CD8-positive, alpha-beta memory T cell (primary cell): ENCODE measurements at regions not wholly inside any gene's neighbourhood (a gene's known extent, or its start where the extent isn't known, plus 50 kb on each side); places are given as distances from the start of the nearest gene placed in this dataset.

Source experiments
- CTCF ChIA-PET: fragments of 350-600 bp; sonication (Branson Sonifier 250); formaldehyde crosslinking; loops from one replicate; lab custom pipeline; 2021; ENCODE audit warnings: antibody characterized with exemption; lab: Charles Lee
- POLR2A ChIA-PET: fragments of 350-600 bp; sonication (Branson Sonifier 250); formaldehyde crosslinking; loops from one replicate; lab custom pipeline; 2021; ENCODE audit warnings: antibody characterized with exemption; lab: Charles Lee
- DNase-seq, 5 donors: peaks; one replicate each; pipeline versions ENCODE4 v3.0.0 to v3.0.0-alpha.2; 2020 to 2022; ENCODE audit warnings: mixed read lengths in 1 of 5
- H3K27ac ChIP-seq: one replicate; pipeline ENCODE4 v1.7.0; 2013; ENCODE audit warnings: low read depth, mild to moderate bottlenecking, low read length, moderate library complexity
- H3K27me3 ChIP-seq: 2 replicates; pipeline ENCODE4 v1.7.0; 2013; ENCODE audit warnings: low read length, mild to moderate bottlenecking; ENCODE audit not compliant: insufficient read depth, poor library complexity, severe bottlenecking
- H3K36me3 ChIP-seq: 2 replicates; pipeline ENCODE4 v1.7.0; 2013; ENCODE audit warnings: mild to moderate bottlenecking, low read length, moderate library complexity; ENCODE audit not compliant: insufficient read depth
- H3K4me1 ChIP-seq: 2 replicates; pipeline ENCODE4 v1.7.0; 2013; ENCODE audit warnings: mild to moderate bottlenecking, low read length, moderate library complexity; ENCODE audit not compliant: insufficient read depth
- H3K4me3 ChIP-seq: 2 replicates; pipeline ENCODE4 v1.7.0; 2013; ENCODE audit warnings: mild to moderate bottlenecking, low read length
- H3K9me3 ChIP-seq: 2 replicates; pipeline ENCODE4 v1.7.0; 2013; ENCODE audit warnings: mild to moderate bottlenecking, low read length
- H3K27ac Mint-ChIP-seq, 8 donors: one replicate each; pipeline ENCODE4 v1.8.0; 2020 to 2021; ENCODE audit warnings: mixed read lengths in 8 of 8, mild to moderate bottlenecking in 6 of 8, inconsistent platforms in 3 of 8, moderate library complexity in 3 of 8
- H3K27me3 Mint-ChIP-seq, 2 donors: one replicate each; pipeline ENCODE4 v1.8.0; 2020 to 2021; ENCODE audit warnings: mixed read lengths in 2 of 2, mild to moderate bottlenecking in 1 of 2, moderate library complexity in 1 of 2
- H3K36me3 Mint-ChIP-seq, 3 donors: one replicate each; pipeline ENCODE4 v1.8.0; 2020 to 2021; ENCODE audit warnings: mixed read lengths in 3 of 3, inconsistent platforms in 1 of 3, mild to moderate bottlenecking in 1 of 3
- H3K4me1 Mint-ChIP-seq, 3 donors: one replicate each; pipeline ENCODE4 v1.8.0; 2020 to 2021; ENCODE audit warnings: mixed read lengths in 3 of 3, inconsistent platforms in 1 of 3, mild to moderate bottlenecking in 1 of 3
- H3K4me3 Mint-ChIP-seq, 7 donors: one replicate each; pipeline ENCODE4 v1.8.0; 2020 to 2021; ENCODE audit warnings: mixed read lengths in 7 of 7, mild to moderate bottlenecking in 6 of 7, moderate library complexity in 4 of 7, inconsistent platforms in 2 of 7
- H3K9me3 Mint-ChIP-seq, 5 donors: one replicate each; pipeline ENCODE4 v1.8.0; 2020 to 2022; ENCODE audit warnings: mixed read lengths in 5 of 5, mild to moderate bottlenecking in 3 of 5, moderate library complexity in 2 of 5, inconsistent platforms in 1 of 5

DNA sequence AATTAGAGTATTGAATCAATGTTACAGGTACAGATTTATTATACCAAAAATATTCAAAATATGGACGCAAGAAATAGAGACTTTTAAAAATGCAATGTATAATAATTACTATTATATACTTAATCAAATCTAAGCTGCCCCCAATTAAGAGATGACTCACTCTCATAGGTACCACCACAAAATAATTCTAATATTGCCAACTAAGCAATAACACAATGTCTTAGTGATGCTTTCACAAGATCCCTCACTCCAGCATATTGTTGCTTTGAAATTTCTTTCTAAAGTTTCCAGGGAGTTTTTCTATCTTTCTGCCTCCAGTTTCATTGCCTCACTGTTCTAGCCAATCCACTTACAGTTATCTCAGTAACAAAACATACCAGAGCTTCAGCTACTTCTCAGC lies 270.0 kb upstream of the PABPC4L start:
- no peaks in the 10 kb centered on the region for H3K27me3 Mint-ChIP-seq
- no peak overlapping the region for H3K27ac Mint-ChIP-seq
- Histone ChIP-seq H3K27me3 (no peaks in the 10 kb centered on the region), H3K9me3 (no peaks in the 10 kb centered on the region), H3K4me3 (no peak overlapping the region), H3K36me3 (no peaks in the 10 kb centered on the region), H3K4me1 (no peaks in the 10 kb centered on the region), H3K27ac (no peak overlapping the region)
- ChIA-PET POLR2A (no interaction called here), CTCF (no interaction called here)
- H3K9me3 Mint-ChIP-seq: peaks cover 6 to 24% (median 13%) of the 10 kb centered on the region in 5 donors
- no peaks in the 10 kb centered on the region for H3K4me1 Mint-ChIP-seq
- no peak overlapping the region for H3K4me3 Mint-ChIP-seq
- no peak for DNase-seq
- no peaks in the 10 kb centered on the region for H3K36me3 Mint-ChIP-seq

DNA sequence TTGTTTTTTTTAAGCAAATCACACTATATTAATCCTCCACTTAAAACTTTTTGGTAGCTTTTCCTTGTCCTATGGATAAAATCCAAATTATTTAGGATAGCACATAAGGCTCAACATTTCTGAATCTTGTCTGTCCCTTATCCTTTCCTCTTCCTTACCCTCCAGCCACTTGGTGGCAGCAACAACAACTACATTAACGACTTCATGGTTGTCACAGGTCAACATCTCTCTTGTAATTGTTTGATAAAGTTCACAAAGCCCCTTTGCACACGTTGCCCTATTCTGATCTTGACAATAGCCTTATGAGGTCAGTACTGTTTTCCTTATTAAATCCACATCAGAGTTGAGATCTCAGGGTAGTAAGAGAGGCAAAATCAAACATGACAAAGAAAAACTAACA lies 269.0 kb upstream of the PABPC4L start:
- Histone ChIP-seq H3K9me3 (no peaks in the 10 kb centered on the region), H3K4me3 (no peak overlapping the region), H3K27ac (no peak overlapping the region), H3K4me1 (no peaks in the 10 kb centered on the region), H3K36me3 (no peaks in the 10 kb centered on the region), H3K27me3 (no peaks in the 10 kb centered on the region)
- Mint-ChIP-seq H3K4me3 (no peak overlapping the region), H3K9me3 (peaks cover 5 to 29% (median 10%) of the 10 kb centered on the region in 5 donors), H3K27me3 (no peaks in the 10 kb centered on the region), H3K4me1 (no peaks in the 10 kb centered on the region), H3K27ac (no peak overlapping the region), H3K36me3 (no peaks in the 10 kb centered on the region)
- ChIA-PET POLR2A (no interaction called here), CTCF (no interaction called here)
- DNase-seq: no peak

DNA sequence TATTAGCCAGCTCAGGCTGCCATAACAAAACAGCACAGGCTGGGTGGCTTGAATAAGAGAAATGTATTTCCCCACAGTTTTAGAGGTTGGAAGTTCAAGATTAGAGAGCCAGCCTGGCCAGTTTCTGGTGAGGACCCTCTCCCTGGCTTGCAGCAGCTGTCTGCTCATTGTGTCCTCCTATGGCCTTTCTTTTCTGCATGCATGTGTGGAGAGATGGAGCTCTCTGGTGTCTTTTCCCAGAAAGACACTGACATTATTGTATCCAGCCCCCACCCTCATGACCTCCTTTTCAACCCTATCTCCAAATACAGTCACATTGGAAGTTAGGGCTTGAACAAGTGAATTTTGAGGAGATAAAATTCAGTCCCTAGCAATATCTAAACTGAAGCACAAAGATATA lies 263.8 kb upstream of the PABPC4L start:
- H3K4me3 Mint-ChIP-seq: no peak overlapping the region
- Histone ChIP-seq H3K27ac (no peak overlapping the region), H3K4me3 (no peak overlapping the region), H3K27me3 (no peaks in the 10 kb centered on the region), H3K9me3 (no peaks in the 10 kb centered on the region), H3K4me1 (no peaks in the 10 kb centered on the region), H3K36me3 (no peaks in the 10 kb centered on the region)
- peaks cover 0 to 26% (median 4%) of the 10 kb centered on the region in 5 donors for H3K9me3 Mint-ChIP-seq
- DNase-seq: no peak
- H3K4me1 Mint-ChIP-seq: no peaks in the 10 kb centered on the region
- CTCF ChIA-PET: no interaction called here
- no peak overlapping the region for H3K27ac Mint-ChIP-seq
- no peaks in the 10 kb centered on the region for H3K27me3 Mint-ChIP-seq
- POLR2A ChIA-PET: no interaction called here
- H3K36me3 Mint-ChIP-seq: no peaks in the 10 kb centered on the region

DNA sequence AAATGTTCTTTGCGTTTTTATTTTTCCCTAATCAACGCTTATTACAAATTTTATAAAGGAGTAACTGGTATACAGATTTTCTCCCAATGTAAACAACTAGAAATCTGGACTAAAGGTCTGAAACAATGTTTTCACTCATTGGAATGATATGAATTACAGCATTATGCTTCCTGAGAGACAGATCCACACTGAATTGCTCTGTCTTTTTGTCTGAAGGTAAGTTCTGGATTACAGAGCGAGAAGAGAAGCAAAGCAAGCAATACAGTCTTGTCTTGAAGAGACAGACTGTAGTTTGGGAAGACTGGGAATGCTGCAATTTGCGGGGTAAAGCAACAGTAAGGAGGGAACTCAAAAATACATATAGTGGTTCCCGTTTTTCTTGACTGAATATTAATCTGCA lies 262.2 kb upstream of the PABPC4L start:
- Mint-ChIP-seq H3K36me3 (no peaks in the 10 kb centered on the region), H3K27ac (no peak overlapping the region), H3K4me1 (no peaks in the 10 kb centered on the region), H3K27me3 (no peaks in the 10 kb centered on the region), H3K4me3 (no peak overlapping the region), H3K9me3 (peaks cover 4 to 26% (median 6%) of the 10 kb centered on the region in 5 donors)
- Histone ChIP-seq H3K4me1 (no peaks in the 10 kb centered on the region), H3K27me3 (no peaks in the 10 kb centered on the region), H3K27ac (no peak overlapping the region), H3K9me3 (no peaks in the 10 kb centered on the region), H3K36me3 (no peaks in the 10 kb centered on the region), H3K4me3 (no peak overlapping the region)
- DNase-seq: no peak
- CTCF ChIA-PET: no interaction called here
- POLR2A ChIA-PET: no interaction called here

DNA sequence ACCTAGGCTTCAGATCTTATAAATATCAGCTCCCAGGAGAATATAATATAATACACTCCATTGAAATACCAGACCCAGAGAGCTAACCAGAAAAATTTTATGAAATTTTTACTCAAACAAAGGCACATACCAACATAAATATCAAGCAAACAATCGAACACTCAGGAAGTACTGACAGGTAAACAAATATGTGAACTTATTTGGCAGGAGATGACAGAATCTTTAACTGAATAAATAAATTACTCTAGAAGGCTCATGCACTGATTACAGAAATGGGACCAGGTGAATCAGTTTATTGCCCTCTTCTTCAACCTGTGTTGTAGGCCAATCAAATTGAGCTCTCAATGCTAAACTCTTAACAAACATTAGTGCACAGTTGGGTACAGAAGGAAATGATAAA lies 225.2 kb upstream of the PABPC4L start:
- ChIA-PET CTCF (no interaction called here), POLR2A (no interaction called here)
- peaks cover 3 to 16% (median 9%) of the 10 kb centered on the region in 5 donors for H3K9me3 Mint-ChIP-seq
- Histone ChIP-seq H3K27ac (no peak overlapping the region), H3K36me3 (no peaks in the 10 kb centered on the region), H3K4me1 (no peaks in the 10 kb centered on the region), H3K4me3 (no peak overlapping the region), H3K9me3 (no peaks in the 10 kb centered on the region), H3K27me3 (no peaks in the 10 kb centered on the region)
- H3K4me1 Mint-ChIP-seq: no peaks in the 10 kb centered on the region
- no peak overlapping the region for H3K4me3 Mint-ChIP-seq
- no peak overlapping the region for H3K27ac Mint-ChIP-seq
- DNase-seq: no peak
- no peaks in the 10 kb centered on the region for H3K27me3 Mint-ChIP-seq
- no peaks in the 10 kb centered on the region for H3K36me3 Mint-ChIP-seq

DNA sequence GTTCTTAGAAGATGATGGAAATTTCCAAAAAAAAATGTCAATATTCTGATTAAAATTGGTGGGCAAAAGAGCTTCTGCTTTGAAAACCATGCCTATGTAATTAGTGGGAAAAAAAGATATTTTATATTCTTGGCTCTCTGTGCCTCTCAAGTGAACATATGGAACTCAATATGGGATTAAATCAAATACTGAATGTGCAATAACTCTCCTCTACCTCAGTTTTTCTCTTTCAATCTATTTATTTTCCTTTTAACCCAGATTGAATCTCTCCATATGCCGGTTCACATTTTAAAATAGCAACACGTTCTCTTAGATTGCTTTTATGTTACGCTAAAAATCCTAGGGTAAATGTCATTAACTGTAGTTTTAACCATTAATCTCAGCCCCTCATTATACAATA lies 224.2 kb upstream of the PABPC4L start:
- POLR2A ChIA-PET: no interaction called here
- H3K36me3 Mint-ChIP-seq: no peaks in the 10 kb centered on the region
- H3K4me3 ChIP-seq: no peak overlapping the region
- no peaks in the 10 kb centered on the region for H3K36me3 ChIP-seq
- H3K9me3 ChIP-seq: no peaks in the 10 kb centered on the region
- CTCF ChIA-PET: no interaction called here
- no peaks in the 10 kb centered on the region for H3K27me3 Mint-ChIP-seq
- no peak overlapping the region for H3K27ac ChIP-seq
- DNase-seq: no peak
- H3K4me3 Mint-ChIP-seq: no peak overlapping the region
- peaks cover 3 to 17% (median 6%) of the 10 kb centered on the region in 5 donors for H3K9me3 Mint-ChIP-seq
- no peaks in the 10 kb centered on the region for H3K27me3 ChIP-seq
- no peaks in the 10 kb centered on the region for H3K4me1 Mint-ChIP-seq
- H3K4me1 ChIP-seq: no peaks in the 10 kb centered on the region
- no peak overlapping the region for H3K27ac Mint-ChIP-seq

DNA sequence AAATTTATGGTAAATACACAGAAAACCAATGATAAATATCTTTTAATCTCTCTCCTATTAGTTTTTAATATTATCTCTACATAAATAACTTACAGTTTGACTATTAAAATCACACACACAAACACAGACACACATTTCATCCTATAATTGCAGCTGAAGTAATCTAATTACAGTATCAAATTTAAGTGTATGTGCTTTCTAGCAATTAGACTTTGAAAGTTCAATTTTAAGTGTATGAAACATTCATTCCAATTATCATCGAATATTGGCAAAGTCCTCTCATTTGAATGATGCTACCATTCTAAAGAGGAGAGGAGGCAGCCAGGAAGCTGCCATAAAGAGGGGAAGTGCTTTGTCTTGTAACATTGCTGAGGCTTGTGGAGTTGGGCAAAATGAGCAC lies 221.2 kb upstream of the PABPC4L start:
- Mint-ChIP-seq H3K27ac (no peak overlapping the region), H3K36me3 (no peaks in the 10 kb centered on the region), H3K4me1 (no peaks in the 10 kb centered on the region), H3K9me3 (peaks cover 4 to 25% (median 8%) of the 10 kb centered on the region in 5 donors), H3K4me3 (no peak overlapping the region), H3K27me3 (no peaks in the 10 kb centered on the region)
- H3K4me3 ChIP-seq: no peak overlapping the region
- ChIA-PET CTCF (no interaction called here), POLR2A (no interaction called here)
- no peaks in the 10 kb centered on the region for H3K9me3 ChIP-seq
- no peaks in the 10 kb centered on the region for H3K4me1 ChIP-seq
- no peaks in the 10 kb centered on the region for H3K36me3 ChIP-seq
- H3K27ac ChIP-seq: no peak overlapping the region
- no peak for DNase-seq
- no peaks in the 10 kb centered on the region for H3K27me3 ChIP-seq

DNA sequence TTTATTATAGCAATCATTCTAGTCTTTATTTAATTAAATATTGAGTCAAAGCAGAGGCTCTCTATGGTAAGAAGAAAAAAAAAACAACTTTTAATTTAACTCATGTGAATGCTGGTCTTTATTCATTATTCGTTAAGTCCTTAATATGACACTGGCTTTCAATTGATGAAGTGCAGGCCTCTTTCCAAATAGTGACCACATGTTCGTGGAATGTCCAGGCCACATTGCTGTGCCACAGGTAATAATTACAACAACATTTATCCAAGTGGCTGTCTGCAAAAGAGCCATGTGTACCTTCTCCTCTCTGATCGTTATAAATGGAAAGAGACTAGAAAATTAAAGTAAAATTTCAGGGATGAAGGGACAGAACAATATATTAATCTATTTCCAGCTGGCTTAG lies 220.1 kb upstream of the PABPC4L start:
- Mint-ChIP-seq H3K4me1 (no peaks in the 10 kb centered on the region), H3K36me3 (no peaks in the 10 kb centered on the region), H3K4me3 (no peak overlapping the region), H3K27me3 (no peaks in the 10 kb centered on the region), H3K9me3 (peaks cover under 1 to 23% (median 8%) of the 10 kb centered on the region in 5 donors), H3K27ac (no peak overlapping the region)
- Histone ChIP-seq H3K4me1 (no peaks in the 10 kb centered on the region), H3K9me3 (no peaks in the 10 kb centered on the region), H3K27ac (no peak overlapping the region), H3K4me3 (no peak overlapping the region), H3K36me3 (no peaks in the 10 kb centered on the region), H3K27me3 (no peaks in the 10 kb centered on the region)
- ChIA-PET CTCF (no interaction called here), POLR2A (no interaction called here)
- no peak for DNase-seq

DNA sequence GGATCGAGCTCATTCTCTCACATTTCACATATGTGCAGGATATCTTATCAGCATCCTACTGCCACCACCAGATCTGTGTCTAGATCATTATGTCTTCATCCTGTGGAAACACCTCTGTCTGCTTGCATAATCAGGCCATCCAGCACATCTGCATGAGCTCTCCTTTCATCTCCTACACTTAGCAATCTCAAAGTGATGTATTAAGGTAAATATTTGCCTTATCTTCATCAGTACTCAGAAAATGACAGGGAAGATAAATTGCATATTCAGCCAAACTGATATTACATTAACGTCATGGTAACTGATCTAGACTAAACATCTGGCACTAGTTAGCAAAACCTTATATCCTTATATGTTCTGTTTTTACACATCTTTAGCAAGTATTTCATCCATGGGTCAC lies 207.3 kb upstream of the PABPC4L start:
- H3K36me3 ChIP-seq: no peaks in the 10 kb centered on the region
- Mint-ChIP-seq H3K9me3 (peaks cover 0 to 9% (median 4%) of the 10 kb centered on the region in 5 donors), H3K36me3 (no peaks in the 10 kb centered on the region)

More for the DNA sequence above, 207.3 kb upstream of the PABPC4L start:
- ChIA-PET POLR2A (no interaction called here), CTCF (no interaction called here)
- Histone ChIP-seq H3K27me3 (no peaks in the 10 kb centered on the region), H3K4me3 (no peak overlapping the region), H3K9me3 (no peaks in the 10 kb centered on the region), H3K27ac (no peak overlapping the region), H3K4me1 (no peaks in the 10 kb centered on the region)
- no peaks in the 10 kb centered on the region for H3K27me3 Mint-ChIP-seq
- no peak overlapping the region for H3K4me3 Mint-ChIP-seq
- DNase-seq: no peak
- H3K4me1 Mint-ChIP-seq: no peaks in the 10 kb centered on the region
- H3K27ac Mint-ChIP-seq: no peak overlapping the region
